GM18507 (cell line): ENCODE measurements at regions not wholly inside any gene's neighbourhood (a gene's known extent, or its start where the extent isn't known, plus 50 kb on each side); places are given as distances from the start of the nearest gene placed in this dataset.
"Not testable (repeated sequence)": the region's sequence is repeated elsewhere in the genome, so short reads cannot be mapped to it uniquely, and the experiment has no call there.

Experiments
- DNase-seq: peaks from one replicate; pipeline ENCODE4 v3.0.0; 2011; ENCODE audit warnings: low read depth; ENCODE audit not compliant: insufficient read length; ENCODE audit errors: extremely low spot score
- FAIRE-seq: peaks from 2 replicates; lab custom pipeline; 2011; peaks lifted over from hg19 to GRCh38; lab: Jason Lieb, UNC

DNA sequence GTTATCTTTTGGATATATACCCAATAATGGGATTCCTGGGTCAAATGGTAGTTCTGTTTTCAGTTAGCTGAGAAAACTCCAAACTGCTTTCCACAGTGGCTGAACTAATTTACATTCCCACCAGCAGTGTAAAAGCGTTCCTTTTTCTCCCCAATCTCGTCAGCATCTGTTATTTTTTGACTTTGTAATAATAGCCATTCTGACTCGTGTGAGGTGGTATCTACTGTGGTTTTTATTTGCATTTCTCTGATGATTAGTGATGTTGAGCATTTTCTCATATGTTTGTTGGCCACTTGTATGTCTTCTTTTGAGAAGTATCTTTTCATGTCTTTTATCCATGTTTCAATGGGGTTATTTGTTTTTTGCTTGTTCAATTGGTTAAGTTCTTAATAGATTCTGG is 82.1 kb upstream of the ABCA1 start:
- not testable (repeated sequence) for DNase-seq, FAIRE-seq

DNA sequence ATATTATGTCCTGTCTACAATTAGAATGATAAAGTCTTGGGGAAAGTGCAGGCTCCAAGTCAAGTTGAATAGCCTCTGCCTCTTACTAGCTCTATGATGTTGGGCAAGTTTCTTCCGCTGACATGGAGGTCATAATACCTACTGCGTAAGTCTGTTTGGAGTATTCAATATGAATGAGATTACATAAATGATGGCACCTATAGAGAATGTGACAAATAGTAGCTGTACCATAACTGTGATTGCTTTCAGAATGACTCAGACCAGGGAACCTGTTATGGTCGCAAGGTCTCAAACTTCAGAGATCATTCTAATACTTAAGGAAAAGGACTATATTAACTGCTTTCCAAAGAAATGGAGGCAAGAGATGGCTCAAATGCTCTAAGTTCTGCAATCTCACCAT is 94.0 kb upstream of the ABCA1 start:
- no peak for FAIRE-seq
- DNase-seq: no peak

DNA sequence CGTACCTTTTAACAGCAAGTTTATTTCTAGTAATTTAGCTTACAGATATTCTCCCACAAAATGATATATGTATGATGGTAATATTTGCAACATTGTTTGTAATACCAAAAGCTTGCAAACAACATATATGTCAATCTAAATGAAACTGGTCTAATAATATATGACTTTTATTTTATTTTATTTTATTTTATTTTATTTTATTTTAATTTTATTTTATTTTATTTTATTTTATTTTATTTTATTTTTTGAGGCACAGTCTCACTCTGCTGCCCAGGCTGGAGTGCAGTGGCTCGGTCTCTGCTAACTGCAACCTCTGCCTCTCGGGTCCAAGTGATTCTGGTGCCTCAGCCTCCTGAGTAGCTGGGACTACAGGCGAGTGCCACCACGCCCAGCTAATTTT is 94.6 kb upstream of the ABCA1 start:
- FAIRE-seq: not testable (repeated sequence)

DNA sequence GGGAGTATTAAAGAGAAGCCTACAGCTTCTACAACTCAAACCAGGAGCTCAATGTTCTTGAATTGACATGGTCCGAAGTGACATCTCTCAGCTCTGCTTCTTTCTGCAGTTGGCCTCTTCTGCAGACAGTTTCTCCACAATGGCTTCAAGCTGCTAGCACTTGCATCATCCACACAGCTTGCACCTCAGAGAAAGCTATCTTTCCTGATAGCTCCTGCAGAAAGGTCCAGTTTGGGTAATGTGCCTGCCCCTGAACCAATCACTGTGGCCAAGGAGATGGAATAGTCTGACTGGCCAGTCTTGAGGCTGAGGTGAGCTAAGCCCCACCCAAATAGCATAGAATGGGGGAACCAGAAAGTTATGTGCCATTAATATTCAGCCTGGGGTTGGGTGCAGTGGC is 95.8 kb upstream of the ABCA1 start:
- DNase-seq (no peak), FAIRE-seq (no peak)

More for the DNA sequence above, 94.6 kb upstream of the ABCA1 start:
- DNase-seq: not testable (repeated sequence)

DNA sequence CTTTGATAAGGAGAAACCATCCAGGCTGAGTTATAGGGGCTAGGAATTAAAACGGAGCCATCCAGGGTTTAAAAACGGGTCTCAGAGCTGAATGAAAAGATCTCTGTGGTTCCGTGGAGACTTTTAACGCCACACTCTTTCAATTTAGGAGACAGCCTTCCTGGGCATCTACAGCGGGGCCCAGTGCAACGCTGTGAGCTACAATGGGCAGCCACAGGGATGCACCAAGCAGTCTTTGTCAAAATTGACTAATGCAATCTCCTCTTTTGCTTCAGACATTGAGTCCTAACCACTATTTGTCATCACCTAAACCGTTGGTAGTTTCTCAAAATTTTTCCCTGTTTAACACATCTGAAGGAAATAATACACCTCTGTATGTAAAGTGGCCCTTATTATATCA is 96.6 kb upstream of the ABCA1 start:
- FAIRE-seq (no peak), DNase-seq (no peak)

DNA sequence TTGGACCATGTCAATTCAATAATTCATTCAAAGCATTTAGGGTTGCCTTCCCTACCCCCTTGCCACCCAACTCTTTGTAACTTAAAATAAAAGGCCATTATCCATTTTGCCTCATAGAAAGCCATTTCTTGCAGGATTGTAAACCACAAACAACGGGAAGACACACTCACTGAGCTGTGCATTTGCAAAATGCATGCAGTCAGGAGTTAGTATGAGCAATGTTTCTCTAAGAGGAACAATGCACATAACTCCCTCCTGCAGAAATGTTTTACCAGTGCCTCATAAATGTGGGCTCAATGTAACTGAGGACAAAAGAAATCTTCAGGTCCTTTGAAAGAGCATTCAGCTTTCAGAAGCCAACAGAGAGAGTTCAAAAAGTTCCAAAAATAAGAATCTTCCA is 98.5 kb upstream of the ABCA1 start:
- FAIRE-seq (no peak), DNase-seq (no peak)

DNA sequence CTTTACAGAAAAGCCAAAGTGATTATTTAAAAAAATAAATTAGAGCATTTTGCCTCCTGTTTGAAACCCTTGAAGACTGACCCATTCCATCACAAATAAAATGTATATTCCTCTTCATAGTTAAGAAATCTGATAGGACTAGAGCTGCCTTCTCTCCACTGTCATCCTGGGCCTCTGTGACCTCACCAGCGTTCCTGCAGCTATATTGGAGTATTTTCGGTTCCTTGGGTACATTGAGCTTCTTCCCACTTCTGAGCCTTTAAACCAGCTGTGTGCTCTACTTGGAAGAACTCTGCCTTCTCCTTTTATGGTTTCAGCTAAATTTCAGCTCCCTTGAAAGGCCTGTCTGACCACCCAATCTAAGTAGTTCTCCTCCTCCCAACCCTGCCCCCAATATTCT is 99.1 kb upstream of the ABCA1 start:
- DNase-seq (no peak), FAIRE-seq (no peak)

DNA sequence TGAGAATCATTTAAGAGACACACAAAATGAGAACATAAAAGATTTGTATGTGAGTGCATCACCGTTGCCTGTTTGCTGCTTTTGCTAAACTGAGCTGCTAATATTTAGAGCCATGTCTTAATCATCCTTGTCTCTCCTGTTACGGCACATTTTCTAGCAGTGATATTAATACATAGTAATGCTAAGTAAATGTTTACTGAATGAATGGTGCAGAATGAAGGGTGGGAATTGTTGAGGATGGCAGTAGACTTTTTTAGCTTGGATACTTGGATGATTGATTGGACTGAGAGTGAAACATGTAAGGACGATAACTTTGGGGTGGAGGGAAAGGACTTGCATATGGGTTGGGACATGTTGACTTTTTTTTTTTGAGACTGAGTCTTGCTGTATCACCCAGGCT is 102.3 kb upstream of the ABCA1 start:
- no peak for FAIRE-seq

DNA sequence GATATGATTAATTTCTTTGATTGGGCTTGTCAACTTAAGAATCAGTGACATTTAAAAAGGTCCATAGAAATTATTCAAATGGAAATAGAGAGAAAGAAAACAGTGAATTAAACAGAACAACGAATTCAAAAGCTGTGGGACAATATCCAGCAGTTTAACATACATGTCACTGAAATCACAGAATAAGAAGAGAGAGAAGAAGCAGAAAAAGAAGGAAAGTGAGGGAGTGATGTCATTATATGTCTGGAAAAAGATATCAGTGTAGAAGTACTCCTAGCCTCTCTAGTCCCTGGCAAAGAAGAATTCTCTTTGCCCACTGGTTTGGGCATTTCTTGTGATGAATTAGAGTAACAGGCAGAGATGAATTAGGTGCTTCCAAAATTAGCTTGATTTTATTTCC is 109.2 kb upstream of the ABCA1 start:
- FAIRE-seq (no peak), DNase-seq (no peak)

More for the DNA sequence above, 102.3 kb upstream of the ABCA1 start:
- no peak for DNase-seq

DNA sequence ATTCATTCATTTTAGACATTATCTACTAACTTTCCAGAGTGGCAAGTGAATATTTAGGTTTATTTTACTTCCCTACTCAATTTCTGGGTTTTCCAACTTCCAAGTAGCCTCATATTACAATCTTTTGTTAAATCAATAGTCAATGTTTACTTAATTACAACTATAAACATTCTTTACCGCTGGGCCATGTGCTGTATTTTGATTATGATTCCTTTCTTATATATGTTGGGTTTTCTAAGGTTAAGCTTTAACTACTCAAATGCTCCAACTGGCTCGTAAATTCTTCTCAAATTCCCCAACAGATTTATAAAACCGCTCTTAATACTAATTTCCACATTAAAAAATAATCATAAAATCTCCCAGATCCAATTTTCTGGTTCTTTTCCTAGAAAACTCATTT is 110.1 kb upstream of the ABCA1 start:
- no peak for FAIRE-seq
- DNase-seq: no peak

DNA sequence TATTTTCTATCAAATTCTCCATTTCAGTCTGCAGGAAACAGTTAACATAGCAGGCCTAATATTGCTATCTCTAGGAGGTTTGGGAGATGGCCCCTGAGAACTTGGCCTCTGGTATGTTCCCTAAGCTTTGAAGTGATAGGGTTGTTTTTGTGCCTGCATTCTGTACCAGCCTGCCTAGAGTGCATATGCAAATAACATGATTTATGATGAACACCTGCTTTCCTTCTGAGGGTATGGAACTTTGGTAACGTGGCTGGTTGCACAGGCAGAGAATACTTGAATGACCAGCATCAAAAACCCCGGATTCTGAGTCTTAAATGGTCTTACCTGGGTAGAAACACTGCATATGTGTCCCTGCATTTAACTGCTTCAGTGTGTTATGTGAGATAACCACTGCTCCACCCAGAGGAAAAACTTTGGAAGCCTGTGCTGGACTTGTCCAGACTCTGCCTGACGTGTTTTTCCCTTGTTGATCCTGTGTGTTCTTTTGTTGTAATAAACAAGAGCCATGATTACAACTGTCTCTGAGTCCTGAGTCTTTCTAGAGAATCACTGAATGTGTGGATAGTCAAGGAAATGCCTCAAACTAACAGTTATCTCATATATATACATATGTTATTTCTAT is 111.3 kb upstream of the ABCA1 start:
- FAIRE-seq: peak; percentile 9
- DNase-seq: no peak

DNA sequence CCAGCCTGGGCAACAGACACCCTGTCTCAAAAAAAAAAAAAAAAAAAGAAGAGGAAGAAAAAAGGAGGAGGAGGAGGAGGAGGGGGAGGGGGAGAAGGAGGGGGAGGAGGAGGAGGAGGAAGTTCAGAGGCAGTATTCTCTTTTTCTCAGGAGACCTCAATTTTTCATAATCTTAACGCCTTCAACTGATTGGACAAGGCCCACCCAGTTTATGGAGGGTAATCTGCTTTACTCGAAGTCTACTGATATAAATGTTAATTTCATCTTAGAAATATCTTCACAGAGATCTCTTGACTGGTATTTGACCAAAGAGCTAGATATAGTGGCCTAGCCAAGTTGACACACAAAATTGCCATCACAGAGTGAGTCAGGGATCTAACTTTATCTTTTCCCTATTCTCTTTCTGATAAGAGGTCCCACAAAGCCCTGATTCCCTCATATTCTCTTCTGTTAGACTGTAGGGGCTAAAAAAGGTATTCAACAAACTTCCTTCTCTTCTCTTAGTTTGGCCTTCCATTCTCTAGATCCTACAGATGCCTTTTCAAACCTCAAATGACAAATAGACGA is 115.5 kb upstream of the ABCA1 start:
- DNase-seq (no peak), FAIRE-seq (no peak)

DNA sequence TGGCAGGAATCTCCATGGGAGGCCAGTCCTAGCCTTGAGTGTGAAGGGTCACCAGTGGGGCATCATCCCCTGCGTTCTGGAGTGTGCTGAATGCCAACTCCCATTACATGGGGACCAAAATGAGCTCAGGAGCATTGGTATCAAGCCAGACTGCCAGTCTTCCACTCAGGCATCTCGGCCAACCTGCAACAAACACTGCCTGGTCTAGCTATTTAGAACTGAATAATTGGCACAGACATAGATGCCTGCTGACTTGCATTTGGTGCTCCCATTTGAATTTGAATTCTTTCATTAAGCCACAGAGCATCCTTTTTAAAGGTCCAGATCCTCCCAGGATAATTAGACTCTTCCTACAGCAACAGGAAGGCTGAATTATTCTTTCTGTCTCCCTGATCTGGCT is 116.6 kb upstream of the ABCA1 start:
- FAIRE-seq: no peak
- no peak for DNase-seq

DNA sequence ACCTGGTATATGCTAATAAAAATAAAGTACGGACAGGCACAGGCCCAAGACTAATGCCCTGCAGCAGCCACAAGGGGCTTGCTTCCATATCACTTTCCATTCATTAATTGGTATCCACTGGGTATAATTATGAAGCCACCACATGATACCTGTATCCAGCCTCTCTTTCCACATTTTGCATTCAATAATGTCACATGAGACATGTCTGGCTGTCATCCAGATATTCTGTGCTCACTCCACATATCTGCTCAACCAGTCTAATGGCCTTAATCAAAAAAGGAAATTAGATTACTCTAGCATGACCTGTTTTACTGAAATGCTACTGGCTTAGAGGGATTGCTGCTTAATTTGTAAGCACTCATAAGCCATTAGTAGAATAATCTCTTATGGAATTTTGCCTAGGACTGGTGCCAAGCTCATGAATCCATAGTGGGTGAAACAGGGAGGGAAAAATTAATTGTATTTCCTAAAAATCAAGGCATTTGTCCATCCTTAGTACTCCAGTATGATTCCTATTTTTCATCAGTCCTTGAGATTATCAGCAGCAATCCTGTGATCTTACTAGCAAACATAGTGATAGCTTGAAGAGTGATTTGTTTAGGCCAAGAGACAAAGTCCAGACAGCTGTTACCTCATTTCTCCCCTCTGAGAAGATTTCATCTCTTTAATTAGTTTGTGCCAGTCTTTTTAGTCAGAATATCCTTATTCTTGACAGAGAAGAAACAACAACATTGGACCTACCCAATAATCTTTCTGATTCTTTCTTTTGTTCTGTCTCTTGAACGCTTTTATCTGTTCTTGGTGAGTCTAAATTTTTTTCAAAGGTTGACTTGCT is 119.2 kb upstream of the ABCA1 start:
- DNase-seq (no peak), FAIRE-seq (no peak)

DNA sequence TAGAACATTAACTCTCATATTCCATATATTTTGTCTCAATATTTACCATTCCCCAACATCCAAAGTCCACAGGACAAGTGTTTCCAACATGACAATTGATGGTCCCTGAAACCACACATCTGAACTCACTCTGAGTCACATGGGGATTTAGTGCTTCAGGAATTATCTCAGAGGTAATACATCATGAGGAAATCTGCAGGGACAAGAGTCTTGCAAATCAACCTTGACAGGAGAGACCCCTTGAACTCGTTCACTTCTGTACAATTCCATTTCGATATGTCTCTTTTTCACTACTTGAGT is 119.7 kb upstream of the ABCA1 start:
- no peak for FAIRE-seq

DNA sequence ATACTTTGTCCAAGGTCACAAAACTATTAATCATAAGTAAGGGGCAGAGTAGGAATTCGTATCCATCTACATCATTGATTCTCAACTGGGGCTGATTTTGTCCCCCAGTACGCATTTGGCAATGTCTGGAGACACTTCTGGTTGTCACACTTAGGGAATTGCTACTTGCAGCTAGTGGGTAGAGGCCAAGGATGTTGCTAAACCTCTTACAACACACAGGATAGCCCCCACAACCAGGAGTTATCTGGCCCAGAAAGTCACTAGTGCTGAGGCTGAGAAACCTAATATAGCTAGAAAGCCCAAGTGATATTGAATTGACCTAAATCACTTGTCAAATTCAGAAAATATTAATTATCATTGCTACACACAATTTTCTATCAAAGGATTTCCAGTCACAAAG is 120.4 kb upstream of the ABCA1 start:
- FAIRE-seq (no peak), DNase-seq (no peak)

More for the DNA sequence above, 119.7 kb upstream of the ABCA1 start:
- DNase-seq: no peak

DNA sequence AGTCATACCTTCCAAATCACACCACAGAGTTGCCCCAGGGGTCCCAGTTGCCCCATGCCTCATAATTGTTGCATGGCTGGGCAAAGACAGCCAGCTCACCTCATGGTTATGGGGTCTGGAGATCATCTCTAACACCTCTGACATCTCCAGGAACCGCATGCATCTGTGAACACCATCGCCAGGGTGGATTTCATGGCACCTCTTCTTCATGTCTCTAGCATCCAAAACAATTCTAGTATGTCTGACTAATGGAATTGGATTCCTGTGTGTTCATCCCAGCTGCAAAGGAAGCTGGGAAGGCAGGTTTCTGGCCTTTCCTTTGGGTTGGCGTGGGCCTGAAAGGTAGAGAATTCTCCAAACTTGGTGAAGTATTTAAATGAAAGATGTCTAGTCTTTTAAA is 122.3 kb upstream of the ABCA1 start:
- no peak for DNase-seq
- no peak for FAIRE-seq

DNA sequence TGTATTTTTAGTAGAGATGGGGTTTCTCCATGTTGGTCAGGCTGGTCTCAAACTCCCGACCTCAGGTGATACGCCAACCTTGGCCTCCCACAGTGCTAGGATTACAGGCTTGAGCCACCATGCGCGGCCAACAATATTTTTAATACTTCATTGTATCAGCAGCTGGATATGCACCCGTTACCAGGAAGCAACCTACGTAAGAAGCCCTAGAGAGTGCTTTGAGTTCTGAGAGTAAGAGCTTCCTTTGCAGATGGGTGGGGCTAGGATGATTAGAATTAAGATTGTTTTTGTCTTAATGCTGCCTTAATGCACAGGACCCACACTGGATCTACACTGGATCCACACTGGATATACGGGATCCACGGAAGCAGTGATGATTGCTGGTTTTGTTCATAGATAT is 123.9 kb upstream of the ABCA1 start:
- DNase-seq (no peak), FAIRE-seq (no peak)

DNA sequence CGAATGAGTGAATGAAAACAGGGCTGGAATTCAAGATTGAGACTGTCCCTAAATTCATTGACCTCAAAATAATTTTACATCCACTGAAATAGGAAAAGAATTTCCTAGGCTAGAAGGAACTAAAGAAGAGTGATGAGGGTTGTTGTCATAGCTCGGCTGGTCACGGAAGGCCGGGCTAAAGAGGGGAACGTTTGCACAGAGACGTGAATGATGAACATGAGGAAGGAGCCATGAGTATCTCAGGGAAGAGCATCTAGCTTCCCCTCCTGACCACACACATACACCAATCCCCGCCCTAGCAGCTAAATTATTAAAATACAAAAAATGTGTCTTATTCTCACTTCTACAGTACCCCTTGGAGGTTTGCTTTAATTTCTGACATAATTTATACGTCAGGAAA is 124.4 kb upstream of the ABCA1 start:
- DNase-seq: no peak
- FAIRE-seq: no peak

DNA sequence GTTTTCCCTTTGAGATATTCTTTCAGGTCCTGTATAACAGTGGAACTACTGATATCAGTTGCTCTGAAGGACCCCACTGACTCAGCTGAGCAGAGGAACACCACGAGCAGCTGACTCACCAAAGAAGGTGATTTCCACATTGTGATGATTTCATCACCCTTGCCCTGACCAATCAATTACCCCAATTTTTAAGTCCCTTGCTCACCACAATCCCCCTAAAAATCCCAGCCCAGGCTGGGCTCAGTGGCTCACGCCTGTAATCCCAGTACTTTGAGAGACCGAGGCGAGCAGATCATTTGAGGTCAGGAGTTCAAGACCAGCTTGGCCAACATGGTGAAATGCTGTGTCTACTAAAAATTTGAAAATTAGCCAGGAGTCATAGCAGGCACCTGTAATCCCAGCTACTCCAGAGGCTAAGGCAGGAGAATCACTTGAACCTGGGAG is 125.3 kb upstream of the ABCA1 start:
- FAIRE-seq (no peak), DNase-seq (no peak)

DNA sequence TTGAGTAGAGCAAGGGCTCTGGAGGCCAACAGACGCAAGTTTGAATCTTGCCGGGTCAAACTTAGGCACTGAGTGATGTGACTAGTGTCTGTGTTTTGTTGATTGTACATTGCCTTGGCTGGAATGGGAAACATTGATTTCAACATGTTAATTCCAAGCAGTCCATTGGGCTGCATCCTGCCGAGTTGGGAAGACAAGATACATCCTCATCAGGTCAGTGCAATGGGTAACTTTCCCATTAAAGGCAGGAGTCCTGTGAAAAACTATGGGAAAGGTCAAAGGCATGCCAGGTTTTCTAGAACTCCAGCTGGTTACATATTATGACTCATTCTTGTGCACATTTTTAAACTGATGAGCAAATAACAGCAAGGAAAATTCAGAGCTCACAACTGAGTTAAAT is 126.5 kb upstream of the ABCA1 start:
- FAIRE-seq (no peak), DNase-seq (no peak)
